HepG2 (cell line): ENCODE measurements at regions not wholly inside any gene's neighbourhood (a gene's known extent, or its start where the extent isn't known, plus 50 kb on each side); places are given as distances from the start of the nearest gene placed in this dataset.

ENCODE experiments used
- CTCF ChIP-seq: sonication (generic); formaldehyde crosslinking; IDR thresholded peaks from 2 replicates; pipeline ENCODE4 v1.5.0; 2020; ENCODE audit warnings: mild to moderate bottlenecking, missing genetic modification reagents, moderate library complexity
- EZH2 ChIP-seq: conservative IDR thresholded peaks from 2 replicates; pipeline ENCODE4 v1.6.1; 2012; ENCODE audit warnings: mild to moderate bottlenecking, low read depth, low read length, moderate library complexity
- HOXA9 ChIP-seq: sonication (generic); formaldehyde crosslinking; IDR thresholded peaks from 2 replicates; pipeline ENCODE4 v1.8.1; 2022; ENCODE audit warnings: missing genetic modification reagents, mild to moderate bottlenecking, moderate library complexity, borderline replicate concordance
- KLF15 ChIP-seq: sonication (generic); formaldehyde crosslinking; IDR thresholded peaks from 2 replicates; pipeline ENCODE4 v1.8.1; 2023; ENCODE audit warnings: borderline replicate concordance, mild to moderate bottlenecking, inconsistent platforms, missing genetic modification reagents, mixed read lengths
- NFYB ChIP-seq: sonication (generic); formaldehyde crosslinking; IDR thresholded peaks from 2 replicates; pipeline ENCODE4 v1.4.0; 2020; ENCODE audit warnings: missing genetic modification reagents
- REST ChIP-seq, 2 experiments: IDR thresholded peaks; 2 replicates each; pipeline ENCODE4 v1.6.1; 2011 to 2012; ENCODE audit warnings: low read length in 2 of 2, borderline replicate concordance in 1 of 2, low read depth in 1 of 2, mild to moderate bottlenecking in 1 of 2, moderate library complexity in 1 of 2
- TAF1 ChIP-seq: sonication (generic); formaldehyde crosslinking; IDR thresholded peaks from 2 replicates; pipeline ENCODE4 v1.4.0; 2020; ENCODE audit warnings: missing genetic modification reagents
- TOPORS ChIP-seq: sonication (generic); formaldehyde crosslinking; IDR thresholded peaks from 2 replicates; pipeline ENCODE4 v1.8.0; 2023; ENCODE audit warnings: mild to moderate bottlenecking, missing genetic modification reagents
- ZMYM3 ChIP-seq: sonication (generic); formaldehyde crosslinking; IDR thresholded peaks from 2 replicates; pipeline ENCODE4 v1.5.1; 2020; ENCODE audit warnings: mild to moderate bottlenecking, missing genetic modification reagents
- ZNF350 ChIP-seq: sonication (generic); formaldehyde crosslinking; IDR thresholded peaks from 2 replicates; pipeline ENCODE4 v1.4.0; 2020; ENCODE audit warnings: mild to moderate bottlenecking, low read depth, missing genetic modification reagents, borderline replicate concordance

- no peak for TF ChIP-seq KLF15
- no peak for TF ChIP-seq TAF1
- TF ChIP-seq NFYB (CRISPR knock-in tag), result no peak
- no peak for TF ChIP-seq HOXA9 (CRISPR knock-in tag)
- TF ChIP-seq EZH2, result no peak
- no peak for TF ChIP-seq REST (IDR thresholded peaks at IDR 0.05; ENCODE audit: borderline replicate concordance in 1 of 2, low read depth in 1 of 2, low read length in 2 of 2)
- TF ChIP-seq ZNF350 (CRISPR knock-in tag), result no peak
- no peak for TF ChIP-seq TOPORS
- no peak for TF ChIP-seq ZMYM3 (CRISPR knock-in tag)
- no peak for TF ChIP-seq CTCF (CRISPR knock-in tag)
These were observed 275.9 kb downstream of the DMRTA1 start for GRCh38 chr9:22722492-22722891.
